T-helper 9 cell (primary cell): ENCODE measurements at regions not wholly inside any gene's neighbourhood (a gene's known extent, or its start where the extent isn't known, plus 50 kb on each side); places are given as distances from the start of the nearest gene placed in this dataset.

Experiments used
- DNase-seq: peaks from one replicate; pipeline ENCODE4 v3.0.0-alpha.2; 2020

- DNase-seq, result no peak
These were observed 508.9 kb upstream of the LRATD1 start for GRCh38 chr2:14123436-14124103.

- DNase-seq, result no peak
These were observed 506.8 kb upstream of the LRATD1 start for GRCh38 chr2:14125624-14126293.

DNA sequence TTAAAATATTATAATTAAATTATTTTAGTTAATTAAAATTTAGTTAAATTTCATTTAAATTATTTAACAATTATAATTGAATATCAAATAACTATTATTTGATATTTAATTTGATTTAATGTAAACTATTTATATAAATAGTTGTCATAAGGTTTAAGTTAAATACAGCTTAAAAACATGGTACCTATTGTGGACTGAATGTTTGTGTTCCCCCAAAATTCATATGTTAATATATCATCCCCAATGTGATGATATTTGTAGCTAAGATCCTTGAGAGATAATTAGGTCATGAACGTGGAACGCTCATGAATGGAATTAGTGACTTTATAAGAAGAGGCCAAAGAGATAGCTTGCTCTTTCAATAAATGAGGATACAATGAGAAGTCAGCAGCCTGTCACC, 505.7 kb upstream of the LRATD1 start:
- no peak for DNase-seq

GRCh38 chr2:14127765-14128164, 504.8 kb upstream of the LRATD1 start:
- DNase-seq, result no peak

- no peak for DNase-seq
These were observed 500.1 kb upstream of the LRATD1 start for GRCh38 chr2:14132386-14132785.

- no peak for DNase-seq
These were observed 497.7 kb upstream of the LRATD1 start for GRCh38 chr2:14134771-14135170.

GRCh38 chr2:14136030-14136429, 496.5 kb upstream of the LRATD1 start:
- DNase-seq, result no peak

DNA sequence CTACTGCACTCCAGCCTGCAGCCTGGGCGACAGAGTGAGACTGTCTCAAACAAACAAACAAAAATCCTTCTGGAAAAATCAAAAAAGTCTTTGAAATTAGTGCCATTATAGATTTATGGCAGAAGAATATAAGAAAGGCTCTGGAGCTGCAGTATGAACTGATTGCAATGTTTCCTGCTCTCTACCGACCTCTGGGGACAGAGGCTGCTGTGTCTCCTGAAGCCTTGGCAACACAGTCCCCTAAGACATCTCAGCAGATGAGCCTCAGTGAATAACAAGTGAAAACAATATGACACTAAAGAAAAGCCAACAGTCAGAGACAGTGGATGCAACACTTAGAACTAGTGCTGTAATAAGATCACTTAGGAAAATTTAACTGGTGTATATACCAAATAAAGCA, 494.9 kb upstream of the LRATD1 start:
- DNase-seq, result no peak

- no peak for DNase-seq
These were observed 492.4 kb upstream of the LRATD1 start for GRCh38 chr2:14140009-14140550.

DNA sequence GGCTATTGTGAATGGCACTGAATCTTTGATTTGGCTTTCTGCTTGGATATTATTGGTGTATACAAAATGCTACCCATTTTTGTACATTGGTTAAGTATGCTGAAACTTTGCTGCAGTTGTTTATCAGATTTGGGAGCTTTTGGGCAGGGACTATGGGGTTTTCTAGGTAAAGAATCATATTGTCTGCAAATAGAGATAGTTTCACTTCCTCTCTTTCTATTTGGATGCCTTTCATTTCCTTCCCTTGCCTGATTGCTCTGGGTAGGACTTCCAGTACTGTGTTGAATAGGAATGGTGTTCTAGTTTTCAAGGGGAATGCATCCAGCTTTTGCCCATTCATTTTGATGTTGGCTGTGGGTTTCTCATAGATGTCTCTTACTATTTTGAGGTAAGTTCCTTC, 489.1 kb upstream of the LRATD1 start:
- DNase-seq, result no peak

GRCh38 chr2:14148216-14148615, 484.3 kb upstream of the LRATD1 start:
- no peak for DNase-seq

GRCh38 chr2:14157816-14158215, 474.7 kb upstream of the LRATD1 start:
- DNase-seq, result no peak

GRCh38 chr2:14180333-14180732, 452.2 kb upstream of the LRATD1 start:
- no peak for DNase-seq

DNA sequence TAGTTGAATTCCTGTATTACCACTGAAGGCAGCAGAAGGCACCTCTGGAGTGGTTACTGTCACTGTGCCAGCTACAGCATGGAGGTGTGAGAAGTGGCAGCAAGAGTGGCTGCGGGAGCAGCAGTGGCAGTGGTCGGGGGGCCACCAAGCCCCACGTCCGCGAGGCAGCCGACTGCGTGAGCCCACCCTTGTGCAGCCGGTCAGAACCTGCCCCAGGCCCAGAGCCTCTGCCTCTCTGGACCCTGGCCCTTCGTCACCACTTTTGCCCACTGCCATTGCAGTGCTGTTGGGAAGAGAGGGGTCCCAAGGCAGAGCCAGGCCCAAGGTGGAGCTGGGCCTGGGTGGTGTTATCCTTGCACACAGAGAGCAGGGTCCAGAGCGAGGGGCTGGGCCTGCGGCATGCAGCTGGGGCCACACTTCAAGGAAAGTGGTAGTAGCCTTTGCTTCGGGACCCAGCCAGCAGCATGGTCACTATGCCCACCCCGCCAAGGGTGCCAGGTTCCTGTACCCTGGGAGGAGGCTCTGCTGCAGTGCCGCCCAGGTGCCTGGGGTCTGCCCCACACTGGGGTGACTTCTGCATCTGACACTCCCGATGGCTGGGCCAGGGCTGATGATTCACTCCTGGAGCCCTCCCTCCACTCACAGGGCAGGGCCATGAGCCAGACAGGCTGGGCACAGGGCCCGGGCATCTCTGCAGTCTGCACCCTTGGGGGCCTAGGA, 450.1 kb upstream of the LRATD1 start:
- DNase-seq, result no peak

GRCh38 chr2:14185906-14186305, 446.6 kb upstream of the LRATD1 start:
- no peak for DNase-seq

DNA sequence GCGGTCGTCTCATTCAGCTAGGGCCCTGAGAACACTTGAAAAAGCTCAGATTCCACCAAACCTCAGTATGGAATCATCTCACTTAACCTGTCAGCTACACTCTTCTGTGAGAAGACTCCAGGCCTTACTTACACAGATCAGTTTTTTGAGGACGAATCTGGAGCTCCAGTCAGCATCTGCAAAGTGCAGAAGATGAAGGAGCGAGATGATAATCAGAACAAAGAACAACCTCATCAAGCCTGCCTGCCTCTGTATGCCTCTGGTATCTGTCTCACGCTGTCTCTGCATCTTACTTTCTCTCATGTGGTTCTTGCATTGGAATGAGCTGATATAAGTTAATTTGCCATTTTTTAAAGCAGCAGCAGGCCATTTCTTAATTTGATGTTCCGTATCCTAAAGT, 444.1 kb upstream of the LRATD1 start:
- no peak for DNase-seq

- no peak for DNase-seq
These were observed 442.6 kb upstream of the LRATD1 start for GRCh38 chr2:14189929-14190328.

DNA sequence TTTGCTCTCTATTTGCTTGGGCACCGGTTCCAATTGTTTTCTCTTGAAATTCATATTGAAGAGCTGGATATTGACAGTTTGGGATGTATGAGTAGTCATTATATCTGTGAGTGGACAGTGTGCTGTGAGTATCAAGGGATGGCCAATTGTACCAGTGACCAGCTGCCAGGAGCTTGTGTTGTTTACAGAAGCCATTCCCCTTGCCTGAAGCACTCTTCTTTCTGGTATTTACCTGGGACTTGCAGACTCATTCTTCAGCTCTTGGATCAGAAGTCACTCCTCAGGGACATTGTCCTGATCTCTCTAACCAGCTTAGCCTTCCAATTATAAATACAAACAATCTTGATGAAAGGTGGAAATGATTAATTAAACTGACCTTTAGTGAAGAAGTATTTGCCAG, 438.3 kb upstream of the LRATD1 start:
- DNase-seq, result no peak

GRCh38 chr2:14197293-14197692, 435.2 kb upstream of the LRATD1 start:
- no peak for DNase-seq

DNA sequence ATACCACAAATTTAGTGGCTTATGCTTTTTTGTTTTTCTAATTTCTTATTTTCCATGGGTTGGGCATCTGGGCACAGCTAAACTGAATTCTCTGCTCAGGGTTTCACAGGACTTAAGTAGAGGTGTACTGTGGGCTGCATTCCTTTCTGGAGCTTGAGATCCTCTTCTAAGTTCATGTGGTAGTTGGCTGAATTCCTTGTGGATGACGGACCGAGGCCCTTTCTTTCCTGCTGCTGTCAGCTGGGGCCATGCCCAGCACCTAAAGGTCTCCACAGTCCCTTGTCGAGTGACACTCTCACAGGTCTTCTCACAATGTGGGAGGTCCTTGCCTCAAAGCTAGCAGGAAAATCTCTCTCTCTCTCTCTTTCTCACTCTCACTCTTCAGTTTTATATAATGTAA, 433.5 kb upstream of the LRATD1 start:
- no peak for DNase-seq

GRCh38 chr2:14219306-14219705, 413.2 kb upstream of the LRATD1 start:
- DNase-seq, result no peak

GRCh38 chr2:14220101-14220500, 412.4 kb upstream of the LRATD1 start:
- no peak for DNase-seq

GRCh38 chr2:14221466-14221865, 411.1 kb upstream of the LRATD1 start:
- no peak for DNase-seq

DNA sequence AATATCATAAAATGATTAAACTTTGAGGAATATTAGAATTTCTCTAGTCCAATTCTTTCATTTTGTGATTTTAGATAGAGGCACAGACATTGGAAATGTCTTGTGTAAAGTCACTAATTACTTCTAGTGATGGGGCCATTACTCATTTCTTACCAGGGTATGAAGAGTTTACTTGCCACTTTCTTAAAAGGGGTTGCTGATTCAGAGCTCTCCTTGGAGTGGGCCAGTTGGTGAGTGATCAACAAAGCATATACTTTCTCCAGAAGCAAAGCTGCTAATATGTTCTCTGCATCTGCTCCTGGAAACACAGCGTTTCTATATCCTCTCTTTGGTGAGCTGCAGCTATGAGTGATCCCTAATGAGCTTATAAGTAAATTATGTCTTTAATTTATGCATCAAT, 408.9 kb upstream of the LRATD1 start:
- DNase-seq, result no peak
